HepG2 (cell line): ENCODE measurements at regions not wholly inside any gene's neighbourhood (a gene's known extent, or its start where the extent isn't known, plus 50 kb on each side); places are given as distances from the start of the nearest gene placed in this dataset.

Experiments
- ATAC-seq: fragments of 200-7000 bp; cut with Tn5 transposase; 3 replicates; pipeline ENCODE4 v1.9.1; 2020; ENCODE audit warnings: mild to moderate bottlenecking, moderate library complexity
- BruUV-seq: library from RNA; stranded (reverse); fragments of 400-500 nt; replicated peaks from 2 replicates; lab custom pipeline; 2021; lab: Mats Ljungman, UMichigan
- CTCF ChIA-PET: fragments of 300-600 bp; formaldehyde crosslinking; extraction: SDS; loops from one replicate; lab custom pipeline; 2021; ENCODE audit warnings: low total read pairs, inconsistent platforms, low intra/inter-chr PET ratio; lab: Yijun Ruan, JAX
- POLR2A ChIA-PET: fragments of 350-600 bp; sonication (Branson Sonifier 250); formaldehyde crosslinking; loops from one replicate; lab custom pipeline; 2020; ENCODE audit warnings: antibody characterized with exemption, inconsistent platforms; lab: Yijun Ruan, JAX
- DNase-seq: peaks from one replicate; pipeline ENCODE4 v3.0.0-alpha.2; 2015; ENCODE audit warnings: low spot score
- FAIRE-seq: peaks from 3 replicates; lab custom pipeline; 2011; peaks lifted over from hg19 to GRCh38; lab: Jason Lieb, UNC
- H2AFZ ChIP-seq: one replicate; pipeline ENCODE4 v1.6.1; 2011; ENCODE audit warnings: low read length, inconsistent platforms
- H3K27ac ChIP-seq: fragments of 300-600 bp; 3 replicates; pipeline ENCODE4 v1.8.0; 2011; ENCODE audit warnings: mixed run types, mild to moderate bottlenecking, mixed read lengths, low read length, inconsistent platforms; ENCODE audit not compliant: insufficient read depth; ENCODE audit errors: extremely low read length
- H3K27me3 ChIP-seq, 2 experiments: fragments of 200-600 bp in 1 of 2; 2 replicates in 1 of 2; 3 replicates in 1 of 2; pipeline versions ENCODE4 v1.6.0 to v1.8.0; 2011; ENCODE audit warnings: low read length in 2 of 2, mild to moderate bottlenecking in 2 of 2, moderate library complexity in 2 of 2, inconsistent platforms in 1 of 2; ENCODE audit not compliant: insufficient read depth in 2 of 2, control insufficient read depth in 1 of 2
- H3K36me3 ChIP-seq, 2 experiments: fragments of 200-600 bp in 1 of 2; replicated peaks in 1 of 2; 2 replicates in 1 of 2; 3 replicates in 1 of 2; pipeline versions ENCODE4 v1.5.1 to v1.8.0; 2011; ENCODE audit warnings: low read length in 2 of 2, inconsistent platforms in 1 of 2; ENCODE audit not compliant: insufficient read depth in 2 of 2, control insufficient read depth in 1 of 2
- H3K4me1 ChIP-seq: 2 replicates; pipeline ENCODE4 v1.5.1; 2012; ENCODE audit warnings: low read length, inconsistent platforms; ENCODE audit not compliant: insufficient read depth
- H3K4me2 ChIP-seq: 2 replicates; pipeline ENCODE4 v1.6.0; 2011; ENCODE audit warnings: low read depth, low read length, inconsistent platforms
- H3K4me3 ChIP-seq, 3 experiments: fragments of 200-600 bp in 1 of 3; sonication (generic), shearing (Covaris generic) in 1 of 3; replicated peaks in 1 of 3; 2 replicates each; pipeline ENCODE4 v1.5.1; 2011 to 2016; ENCODE audit warnings: low read length in 3 of 3, inconsistent platforms in 2 of 3, low read depth in 2 of 3, mild to moderate bottlenecking in 2 of 3, control low read depth in 1 of 3, mixed read lengths in 1 of 3; ENCODE audit not compliant: insufficient read depth in 1 of 3
- H3K79me2 ChIP-seq: one replicate; pipeline ENCODE4 v1.6.1; 2011; ENCODE audit warnings: low read length, inconsistent platforms; ENCODE audit not compliant: insufficient read depth
- H3K9ac ChIP-seq: 2 replicates; pipeline ENCODE4 v1.6.0; 2011; ENCODE audit warnings: mild to moderate bottlenecking, low read depth, low read length, inconsistent platforms; ENCODE audit not compliant: insufficient read depth
- H3K9me3 ChIP-seq: 2 replicates; pipeline ENCODE4 v1.5.1; 2012; ENCODE audit warnings: mild to moderate bottlenecking, low read length
- H4K20me1 ChIP-seq: 2 replicates; pipeline ENCODE4 v1.6.0; 2011; ENCODE audit warnings: inconsistent platforms, mild to moderate bottlenecking, low read length, moderate library complexity; ENCODE audit not compliant: insufficient read depth
- AGO2 ChIP-seq: fragments of 200-400 bp; formaldehyde crosslinking; optimal IDR thresholded peaks from 2 replicates; pipeline ENCODE3; 2017; ENCODE audit warnings: mild to moderate bottlenecking, low read depth, low read length, moderate library complexity
- ARID2 ChIP-seq: sonication (generic); formaldehyde crosslinking; IDR thresholded peaks from 2 replicates; pipeline ENCODE4 v1.8.1; 2022; ENCODE audit warnings: mild to moderate bottlenecking, missing genetic modification reagents, borderline replicate concordance
- NFYB ChIP-seq: sonication (generic); formaldehyde crosslinking; IDR thresholded peaks from 2 replicates; pipeline ENCODE4 v1.4.0; 2020; ENCODE audit warnings: missing genetic modification reagents
- ZNF234 ChIP-seq: sonication (generic); formaldehyde crosslinking; conservative IDR thresholded peaks from 2 replicates; pipeline ENCODE4 v1.5.1; 2020; ENCODE audit warnings: mild to moderate bottlenecking, missing genetic modification reagents
- ZNF83 ChIP-seq: sonication (generic); formaldehyde crosslinking; IDR thresholded peaks from 2 replicates; pipeline ENCODE4 v1.4.0; 2020; ENCODE audit warnings: missing genetic modification reagents, mild to moderate bottlenecking, borderline replicate concordance
- WGBS: methylation state at CpG from one replicate; pipeline ENCODE4 v1.1.6; 2017; ENCODE audit warnings: low lambda C conversion rate; 5-methylcytosine and 5-hydroxymethylcytosine counted together
- in situ Hi-C: cut with HindIII; loops from 2 replicates; pipeline ENCODE4 v1.10.0; 2017; ENCODE audit warnings: low pct_unique_long_range_greater_than_20kb; ENCODE audit not compliant: extremely low pct_ligation_motif_present
- intact Hi-C: fragments of 100-400 bp; cut with micrococcal nuclease; formaldehyde crosslinking; loops from one replicate; pipeline ENCODE4 v1.10.0; 2022; ENCODE audit not compliant: unreplicated experiment
- TF ChIP-seq, protein P1 (sequence below): sonication (generic); formaldehyde crosslinking; IDR thresholded peaks from 2 replicates; pipeline ENCODE4 v1.8.0; 2023; ENCODE audit warnings: mild to moderate bottlenecking, missing genetic modification reagents
- TF ChIP-seq, protein P2 (sequence below): fragments of 450-650 bp; IDR thresholded peaks from 2 replicates; pipeline ENCODE4 v1.6.1; 2016

DNA sequence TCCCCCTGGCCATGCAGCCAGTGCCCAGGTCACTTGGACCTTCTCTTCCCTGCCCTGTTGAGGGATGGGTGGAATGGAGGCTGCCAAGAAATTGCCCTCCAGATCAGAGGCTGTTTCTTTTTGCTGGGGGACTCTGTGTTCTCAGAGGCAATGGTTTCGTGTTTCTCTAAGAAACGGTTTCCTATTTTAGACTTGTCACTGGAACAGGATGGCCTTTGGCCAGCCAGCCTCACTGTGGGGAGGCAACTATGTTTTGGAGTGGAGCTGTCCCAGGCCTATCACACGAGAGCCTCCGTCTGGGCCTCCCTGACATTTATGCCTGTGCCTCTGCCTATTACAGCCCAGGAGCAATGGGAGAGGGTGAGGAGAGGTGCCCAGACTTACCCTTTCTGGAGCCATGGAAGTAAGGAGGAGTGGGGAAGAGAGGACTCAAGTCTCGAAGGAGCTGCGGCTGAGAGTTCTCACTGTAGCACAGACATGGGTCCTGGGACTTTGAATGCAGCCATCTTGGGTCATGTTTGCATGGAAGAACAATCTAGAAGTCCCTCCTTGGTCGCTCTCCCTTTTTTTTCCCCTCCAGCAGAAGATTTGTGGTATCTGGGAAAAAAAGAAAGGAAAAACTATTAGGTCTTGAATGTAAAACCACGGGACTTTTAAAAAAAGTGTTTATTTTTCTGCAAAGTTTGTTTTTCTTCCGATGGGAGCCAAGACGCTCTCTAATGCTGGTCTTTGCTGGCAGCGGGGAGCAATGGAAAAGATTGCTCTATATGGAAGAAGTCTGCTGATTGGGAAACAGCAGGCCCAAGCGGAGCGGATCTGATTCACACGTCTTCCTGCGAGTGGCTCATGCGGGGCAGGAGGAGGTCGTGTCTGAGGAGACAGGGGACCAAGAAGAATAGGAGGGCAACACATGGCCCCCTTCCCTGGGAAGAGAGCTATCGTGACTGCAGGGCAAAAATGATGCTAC lies 219.2 kb downstream of the FOXD2 start:
- H3K79me2 ChIP-seq: no peaks in the 10 kb centered on the region
- 45% methylated on average over 18 of the region's 18 CpGs for WGBS
- no peaks in the 10 kb centered on the region for H3K36me3 ChIP-seq
- H2AFZ ChIP-seq: no peak overlapping the region
- peaks cover 2 to 8% of the 10 kb centered on the region in 2 experiments; a peak in 3 of 5 replicates for H3K27me3 ChIP-seq
- TF ChIP-seq, protein P1, sequence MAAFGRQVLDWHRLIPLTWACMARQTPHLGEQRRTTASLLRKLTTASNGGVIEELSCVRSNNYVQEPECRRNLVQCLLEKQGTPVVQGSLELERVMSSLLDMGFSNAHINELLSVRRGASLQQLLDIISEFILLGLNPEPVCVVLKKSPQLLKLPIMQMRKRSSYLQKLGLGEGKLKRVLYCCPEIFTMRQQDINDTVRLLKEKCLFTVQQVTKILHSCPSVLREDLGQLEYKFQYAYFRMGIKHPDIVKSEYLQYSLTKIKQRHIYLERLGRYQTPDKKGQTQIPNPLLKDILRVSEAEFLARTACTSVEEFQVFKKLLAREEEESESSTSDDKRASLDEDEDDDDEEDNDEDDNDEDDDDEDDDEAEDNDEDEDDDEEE: no peak
- TF ChIP-seq ZNF234 (CRISPR knock-in tag) (no peak), ZNF83 (CRISPR knock-in tag) (no peak), NFYB (CRISPR knock-in tag) (no peak)
- ChIA-PET CTCF (no interaction called here), POLR2A (no interaction called here)
- FAIRE-seq (no peak), ATAC-seq (no peak), DNase-seq (no peak)
- intact Hi-C loops: no loop called here
- no peak overlapping the region for H3K4me2 ChIP-seq
- H3K9me3 ChIP-seq: no peaks in the 10 kb centered on the region
- H3K27ac ChIP-seq: no peak overlapping the region
- no peak overlapping the region for H3K9ac ChIP-seq
- H4K20me1 ChIP-seq: no peaks in the 10 kb centered on the region
- H3K4me3 ChIP-seq: no peak overlapping the region
- in situ Hi-C loops: no loop called here
- no TSS peak for BruUV-seq
- peaks cover 2% of the 10 kb centered on the region for H3K4me1 ChIP-seq

DNA sequence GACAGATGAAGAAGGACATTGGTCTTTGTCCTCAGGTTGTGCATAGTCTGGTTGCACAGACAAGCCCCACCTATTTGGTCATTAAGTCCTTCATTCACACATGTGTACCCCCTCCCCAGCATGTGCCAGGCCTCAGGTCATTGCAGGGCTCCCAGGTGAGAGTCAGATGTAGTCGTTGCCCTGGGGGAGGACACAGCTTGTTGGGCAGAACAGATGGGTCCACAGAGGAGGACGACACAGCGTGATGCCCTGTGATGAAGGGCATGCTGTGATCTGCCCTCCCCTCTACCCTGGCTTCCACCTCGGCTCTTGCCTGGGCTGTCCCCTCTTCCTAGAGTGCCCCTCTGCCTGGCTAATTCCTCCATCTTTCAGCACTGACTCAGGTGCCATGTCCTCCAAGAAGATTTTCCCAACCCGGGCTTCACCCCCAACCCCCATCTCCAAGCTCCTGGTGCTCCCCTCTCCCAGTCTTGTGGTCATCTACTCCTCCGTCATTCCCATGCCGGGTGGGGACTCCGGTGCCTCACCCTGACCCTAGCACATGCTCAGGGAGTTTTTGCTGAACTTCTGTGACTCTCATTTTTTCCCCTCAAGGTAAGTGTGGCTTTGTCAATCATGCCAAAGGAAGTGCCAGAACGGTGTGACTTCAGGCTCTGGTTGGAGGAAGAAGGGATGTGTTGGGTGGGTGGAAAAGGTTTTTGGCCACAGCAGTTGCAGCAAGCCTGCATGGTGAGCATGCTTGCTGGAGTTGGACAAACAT lies 220.5 kb downstream of the FOXD2 start:
- no peak overlapping the region for H3K9ac ChIP-seq
- H3K4me3 ChIP-seq: no peak overlapping the region
- H4K20me1 ChIP-seq: no peaks in the 10 kb centered on the region
- no peak overlapping the region for H3K27ac ChIP-seq
- H3K36me3 ChIP-seq: no peaks in the 10 kb centered on the region
- no peak overlapping the region for H3K4me2 ChIP-seq
- FAIRE-seq (no peak), DNase-seq (no peak), ATAC-seq (no peak)
- POLR2A ChIA-PET: no interaction called here
- H3K9me3 ChIP-seq: no peaks in the 10 kb centered on the region
- TF ChIP-seq AGO2: no peak
- no peak for TF ChIP-seq ARID2
- TF ChIP-seq, protein P2, sequence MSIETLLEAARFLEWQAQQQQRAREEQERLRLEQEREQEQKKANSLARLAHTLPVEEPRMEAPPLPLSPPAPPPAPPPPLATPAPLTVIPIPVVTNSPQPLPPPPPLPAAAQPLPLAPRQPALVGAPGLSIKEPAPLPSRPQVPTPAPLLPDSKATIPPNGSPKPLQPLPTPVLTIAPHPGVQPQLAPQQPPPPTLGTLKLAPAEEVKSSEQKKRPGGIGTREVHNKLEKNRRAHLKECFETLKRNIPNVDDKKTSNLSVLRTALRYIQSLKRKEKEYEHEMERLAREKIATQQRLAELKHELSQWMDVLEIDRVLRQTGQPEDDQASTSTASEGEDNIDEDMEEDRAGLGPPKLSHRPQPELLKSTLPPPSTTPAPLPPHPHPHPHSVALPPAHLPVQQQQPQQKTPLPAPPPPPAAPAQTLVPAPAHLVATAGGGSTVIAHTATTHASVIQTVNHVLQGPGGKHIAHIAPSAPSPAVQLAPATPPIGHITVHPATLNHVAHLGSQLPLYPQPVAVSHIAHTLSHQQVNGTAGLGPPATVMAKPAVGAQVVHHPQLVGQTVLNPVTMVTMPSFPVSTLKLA: peak; percentile 25
- no TSS peak for BruUV-seq
- H3K79me2 ChIP-seq: no peaks in the 10 kb centered on the region
- intact Hi-C loops (no loop called here), in situ Hi-C loops (no loop called here)
- 12% methylated on average over 8 of the region's 9 CpGs for WGBS
- H3K27me3 ChIP-seq: peaks cover 2 to 8% of the 10 kb centered on the region in 2 experiments; a peak in 3 of 5 replicates
- H3K4me1 ChIP-seq: no peaks in the 10 kb centered on the region
- no peak overlapping the region for H2AFZ ChIP-seq
- CTCF ChIA-PET: no interaction called here
